ENCODE measurements at regions not wholly inside any gene's neighbourhood (a gene's known extent, or its start where the extent isn't known, plus 50 kb on each side); places are given as distances from the start of the nearest gene placed in this dataset.

GRCh38 chr7:131969560-131969959 lies 413.1 kb upstream of the PODXL start:
- Histone ChIP-seq H3K79me2 (ENCODE audit: control insufficient read depth, insufficient read depth, low read length) (no peaks in the 10 kb centered on the region), H3K9me1 (replicated peaks; ENCODE audit: control insufficient read depth, extremely low read depth, insufficient read depth, low read length) (no peaks in the 10 kb centered on the region), H3K36me3 (ENCODE audit: control insufficient read depth in 2 of 2, extremely low read depth in 1 of 2, insufficient read depth in 2 of 2, low read length in 2 of 2) (no peaks in the 10 kb centered on the region), H3K4me2 (ENCODE audit: insufficient read depth, low read length) (no peak overlapping the region), H4K20me1 (replicated peaks; ENCODE audit: control insufficient read depth, extremely low read depth, insufficient read depth, low read length) (no peaks in the 10 kb centered on the region), H3K4me1 (ENCODE audit: control insufficient read depth, extremely low read depth, insufficient read depth, low read length) (peaks cover 6% of the 10 kb centered on the region), H2AFZ (ENCODE audit: low read depth, low read length) (no peak overlapping the region), H3K27ac (ENCODE audit: insufficient read depth, low read depth, low read length) (no peak overlapping the region), H3K9me3 (replicated peaks; ENCODE audit: control insufficient read depth, insufficient read depth, low read length) (no peaks in the 10 kb centered on the region), H3K27me3 (ENCODE audit: control insufficient read depth in 2 of 2, insufficient read depth in 2 of 2, low read length in 2 of 2) (peaks cover 0 to under 1% of the 10 kb centered on the region in 2 experiments), H3K4me3 (replicated peaks in 1 of 3; ENCODE audit: insufficient read depth in 1 of 3, low read depth in 1 of 3, low read length in 3 of 3) (no peak overlapping the region), H3K9ac (replicated peaks; ENCODE audit: extremely low read depth, insufficient read depth, low read length) (no peak overlapping the region)
- no peak for TF ChIP-seq MYC (IDR thresholded peaks at IDR 0.05; ENCODE audit: low read depth, low read length)
- CTCF ChIA-PET, result interaction anchor here (1.6 kb wide), 1 partner anchor 110 kb away, joined by 4 read pairs; no protein-coding TSS in a partner anchor
- BruUV-seq (replicated peaks), result no TSS peak
- FAIRE-seq (no peak), DNase-seq (ENCODE audit: low read depth, low spot score) (no peak)
- intact Hi-C loops (cut with micrococcal nuclease) (no loop called here), dilution Hi-C loops (cut with MboI; ENCODE audit: extremely low pct_ligation_motif_present, low sequenced_read_pairs) (no loop called here)
- POLR2A ChIA-PET, result no interaction called here

DNA sequence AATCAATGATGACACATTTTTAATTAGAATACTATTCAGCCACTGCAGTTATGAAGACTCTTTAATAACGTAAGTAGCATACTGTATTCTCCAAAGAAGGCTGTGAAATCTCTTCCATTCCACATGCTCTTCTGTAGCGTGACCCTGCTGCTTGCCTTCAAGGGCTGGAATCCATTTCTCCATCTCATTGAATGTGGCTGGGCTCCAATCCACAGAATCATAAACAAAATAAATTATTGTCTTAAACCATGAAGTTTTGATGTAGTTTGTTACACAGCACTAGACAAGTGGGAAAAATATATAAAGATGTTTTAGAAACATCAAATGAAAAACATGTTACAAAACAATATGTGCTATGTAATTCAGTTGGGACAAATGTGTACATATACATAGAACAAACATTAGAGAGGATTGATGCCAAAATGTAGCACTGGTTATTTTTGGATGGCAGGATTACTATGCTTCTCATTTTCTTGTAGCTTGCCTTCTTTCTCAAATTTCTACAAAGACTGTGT lies 410.8 kb upstream of the PODXL start:
- Histone ChIP-seq H3K79me2 (ENCODE audit: control insufficient read depth, insufficient read depth, low read length) (no peaks in the 10 kb centered on the region), H3K4me2 (ENCODE audit: insufficient read depth, low read length) (no peak overlapping the region), H3K36me3 (ENCODE audit: control insufficient read depth in 2 of 2, extremely low read depth in 1 of 2, insufficient read depth in 2 of 2, low read length in 2 of 2) (no peaks in the 10 kb centered on the region), H3K4me3 (replicated peaks in 1 of 3; ENCODE audit: insufficient read depth in 1 of 3, low read depth in 1 of 3, low read length in 3 of 3) (no peak overlapping the region), H3K27me3 (ENCODE audit: control insufficient read depth in 2 of 2, insufficient read depth in 2 of 2, low read length in 2 of 2) (peaks cover 2 to 3% of the 10 kb centered on the region in 2 experiments), H3K27ac (ENCODE audit: insufficient read depth, low read depth, low read length) (no peak overlapping the region), H3K9me1 (replicated peaks; ENCODE audit: control insufficient read depth, extremely low read depth, insufficient read depth, low read length) (no peaks in the 10 kb centered on the region), H4K20me1 (replicated peaks; ENCODE audit: control insufficient read depth, extremely low read depth, insufficient read depth, low read length) (no peaks in the 10 kb centered on the region), H3K4me1 (ENCODE audit: control insufficient read depth, extremely low read depth, insufficient read depth, low read length) (peaks cover 6% of the 10 kb centered on the region), H3K9ac (replicated peaks; ENCODE audit: extremely low read depth, insufficient read depth, low read length) (no peak overlapping the region), H2AFZ (ENCODE audit: low read depth, low read length) (no peak overlapping the region), H3K9me3 (replicated peaks; ENCODE audit: control insufficient read depth, insufficient read depth, low read length) (no peaks in the 10 kb centered on the region)
- POLR2A ChIA-PET, result no interaction called here
- dilution Hi-C loops (cut with MboI; ENCODE audit: extremely low pct_ligation_motif_present, low sequenced_read_pairs), result no loop called here
- DNase-seq (ENCODE audit: low read depth, low spot score) (no peak), FAIRE-seq (no peak)
- intact Hi-C loops (cut with micrococcal nuclease), result no loop called here
- CTCF ChIA-PET, result no interaction called here
- TF ChIP-seq POLR2AphosphoS5 (IDR thresholded peaks at IDR 0.05; ENCODE audit: insufficient read depth, low read depth, low read length), result no peak
- no peak for TF ChIP-seq POLR2A (IDR thresholded peaks at IDR 0.05; ENCODE audit: low read depth, low read length)
- TF ChIP-seq, protein P1, sequence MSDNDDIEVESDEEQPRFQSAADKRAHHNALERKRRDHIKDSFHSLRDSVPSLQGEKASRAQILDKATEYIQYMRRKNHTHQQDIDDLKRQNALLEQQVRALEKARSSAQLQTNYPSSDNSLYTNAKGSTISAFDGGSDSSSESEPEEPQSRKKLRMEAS (IDR thresholded peaks at IDR 0.05; ENCODE audit: insufficient read depth, insufficient read length), result no peak
- TF ChIP-seq FOS (IDR thresholded peaks at IDR 0.05; ENCODE audit: borderline replicate concordance, insufficient read depth, low read length), result no peak
- no peak for TF ChIP-seq EZH2 (IDR thresholded peaks at IDR 0.05; ENCODE audit: borderline replicate concordance, low read depth, low read length, severe bottlenecking)
- TF ChIP-seq GATA2 (IDR thresholded peaks at IDR 0.05; ENCODE audit: insufficient read depth, insufficient read length, low read depth, low read length), result no peak
- TF ChIP-seq MYC (IDR thresholded peaks at IDR 0.05; ENCODE audit: low read depth, low read length), result no peak
- TF ChIP-seq JUN (IDR thresholded peaks at IDR 0.05; ENCODE audit: borderline replicate concordance, insufficient read depth, insufficient read length, low read depth), result no peak
- TF ChIP-seq CTCF (IDR thresholded peaks at IDR 0.05; ENCODE audit: extremely low read depth in 1 of 2, insufficient read depth in 1 of 2, low read depth in 1 of 2, low read length in 2 of 2), result no peak
- BruUV-seq (replicated peaks), result no TSS peak
